HG03439 (cell line): ENCODE measurements at regions not wholly inside any gene's neighbourhood (a gene's known extent, or its start where the extent isn't known, plus 50 kb on each side); places are given as distances from the start of the nearest gene placed in this dataset.

Experiments
- ATAC-seq: cut with Tn5 transposase; IDR thresholded peaks from one replicate; pipeline ENCODE4 v1.9.1; 2021; ENCODE audit warnings: mild to moderate bottlenecking, moderate library complexity; ENCODE audit not compliant: unreplicated experiment

GRCh38 chr15:46682969-46683791 lies 1034.1 kb upstream of the SEMA6D start:
- ATAC-seq, result no peak

GRCh38 chr15:46685096-46685495 lies 1032.2 kb upstream of the SEMA6D start:
- no peak for ATAC-seq

- no peak for ATAC-seq
Measured at GRCh38 chr15:46685681-46686080, 1031.6 kb upstream of the SEMA6D start.

- no peak for ATAC-seq
Measured at GRCh38 chr15:46696281-46696680, 1021.0 kb upstream of the SEMA6D start.

GRCh38 chr15:46701346-46701745 lies 1016.0 kb upstream of the SEMA6D start:
- no peak for ATAC-seq

GRCh38 chr15:46701896-46702295 lies 1015.4 kb upstream of the SEMA6D start:
- ATAC-seq, result no peak

- ATAC-seq, result peak; percentile 70
Measured at GRCh38 chr15:46703020-46703861, 1014.1 kb upstream of the SEMA6D start.

- ATAC-seq, result peak; percentile 52
Measured at GRCh38 chr15:46703871-46704637, 1013.3 kb upstream of the SEMA6D start.

- no peak for ATAC-seq
Measured at GRCh38 chr15:46707452-46707851, 1009.9 kb upstream of the SEMA6D start.

GRCh38 chr15:46708226-46708625 lies 1009.1 kb upstream of the SEMA6D start:
- no peak for ATAC-seq

- no peak for ATAC-seq
Measured at GRCh38 chr15:46709460-46710083, 1007.7 kb upstream of the SEMA6D start.

GRCh38 chr15:46710401-46710960 lies 1006.8 kb upstream of the SEMA6D start:
- ATAC-seq, result no peak

GRCh38 chr15:46713045-46713444 lies 1004.3 kb upstream of the SEMA6D start:
- ATAC-seq, result no peak

- ATAC-seq, result no peak
Measured at GRCh38 chr15:46714950-46715349, 1002.4 kb upstream of the SEMA6D start.

- ATAC-seq, result no peak
Measured at GRCh38 chr15:46723308-46723707, 994.0 kb upstream of the SEMA6D start.

GRCh38 chr15:46732060-46732459 lies 985.2 kb upstream of the SEMA6D start:
- ATAC-seq, result no peak

GRCh38 chr15:46735115-46735514 lies 982.2 kb upstream of the SEMA6D start:
- ATAC-seq, result no peak

GRCh38 chr15:46751303-46751702 lies 966.0 kb upstream of the SEMA6D start:
- no peak for ATAC-seq

- ATAC-seq, result no peak
Measured at GRCh38 chr15:46753946-46754345, 963.4 kb upstream of the SEMA6D start.

GRCh38 chr15:46763091-46763490 lies 954.2 kb upstream of the SEMA6D start:
- ATAC-seq, result no peak
